AG09319 (cell line): ENCODE measurements at regions not wholly inside any gene's neighbourhood (a gene's known extent, or its start where the extent isn't known, plus 50 kb on each side); places are given as distances from the start of the nearest gene placed in this dataset.
"Not testable (repeated sequence)": the region's sequence is repeated elsewhere in the genome, so short reads cannot be mapped to it uniquely, and the experiment has no call there.

Source experiments
- DNase-seq: peaks from one replicate; pipeline ENCODE4 v3.0.0-alpha.2; 2010; ENCODE audit warnings: low read depth; ENCODE audit errors: extremely low read depth
- TF ChIP-seq, protein P1 (sequence below): IDR thresholded peaks from 2 replicates; pipeline ENCODE4 v1.5.1; 2011; ENCODE audit warnings: low read depth, mild to moderate bottlenecking, inconsistent platforms, low read length, moderate library complexity

DNA sequence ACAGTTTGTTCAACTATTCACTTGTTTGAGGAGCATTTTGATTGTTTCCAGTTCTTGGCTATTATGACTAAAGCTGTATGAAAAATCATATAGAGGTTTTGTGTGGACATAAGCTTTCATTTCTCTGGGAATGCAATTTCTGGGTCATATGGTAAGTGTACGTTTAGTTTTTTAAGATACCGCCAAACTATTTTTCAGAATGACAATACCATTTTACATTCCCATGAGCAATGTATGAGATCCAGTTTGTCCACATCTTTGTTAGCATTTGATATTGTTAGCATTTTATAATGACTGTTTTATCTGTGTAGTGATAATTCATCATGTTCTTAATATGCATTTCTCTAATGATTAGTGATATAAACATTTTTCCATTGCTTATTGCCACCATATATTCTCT, 258.7 kb upstream of the CTNNB1 start:
- DNase-seq, result no peak
- TF ChIP-seq, protein P1, sequence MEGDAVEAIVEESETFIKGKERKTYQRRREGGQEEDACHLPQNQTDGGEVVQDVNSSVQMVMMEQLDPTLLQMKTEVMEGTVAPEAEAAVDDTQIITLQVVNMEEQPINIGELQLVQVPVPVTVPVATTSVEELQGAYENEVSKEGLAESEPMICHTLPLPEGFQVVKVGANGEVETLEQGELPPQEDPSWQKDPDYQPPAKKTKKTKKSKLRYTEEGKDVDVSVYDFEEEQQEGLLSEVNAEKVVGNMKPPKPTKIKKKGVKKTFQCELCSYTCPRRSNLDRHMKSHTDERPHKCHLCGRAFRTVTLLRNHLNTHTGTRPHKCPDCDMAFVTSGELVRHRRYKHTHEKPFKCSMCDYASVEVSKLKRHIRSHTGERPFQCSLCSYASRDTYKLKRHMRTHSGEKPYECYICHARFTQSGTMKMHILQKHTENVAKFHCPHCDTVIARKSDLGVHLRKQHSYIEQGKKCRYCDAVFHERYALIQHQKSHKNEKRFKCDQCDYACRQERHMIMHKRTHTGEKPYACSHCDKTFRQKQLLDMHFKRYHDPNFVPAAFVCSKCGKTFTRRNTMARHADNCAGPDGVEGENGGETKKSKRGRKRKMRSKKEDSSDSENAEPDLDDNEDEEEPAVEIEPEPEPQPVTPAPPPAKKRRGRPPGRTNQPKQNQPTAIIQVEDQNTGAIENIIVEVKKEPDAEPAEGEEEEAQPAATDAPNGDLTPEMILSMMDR, result no peak

DNA sequence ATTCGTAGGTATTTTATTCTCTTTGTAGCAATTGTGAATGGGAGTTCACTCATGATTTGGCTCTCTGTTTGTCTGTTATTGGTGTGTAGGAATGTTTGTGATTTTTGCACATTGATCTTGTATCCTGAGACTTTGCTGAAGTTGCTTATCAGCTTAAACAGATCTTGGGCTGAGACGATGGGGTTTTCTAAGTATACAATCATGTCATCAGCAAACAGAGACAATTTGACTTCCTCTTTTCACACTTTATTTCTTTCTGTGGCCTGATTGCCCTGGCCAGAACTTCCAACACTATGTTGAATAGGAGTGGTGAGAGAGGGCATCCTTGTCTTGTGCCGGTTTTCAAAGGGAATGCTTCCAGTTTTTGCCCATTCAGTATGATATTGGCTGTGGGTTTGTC, 252.3 kb upstream of the CTNNB1 start:
- DNase-seq, result not testable (repeated sequence)

DNA sequence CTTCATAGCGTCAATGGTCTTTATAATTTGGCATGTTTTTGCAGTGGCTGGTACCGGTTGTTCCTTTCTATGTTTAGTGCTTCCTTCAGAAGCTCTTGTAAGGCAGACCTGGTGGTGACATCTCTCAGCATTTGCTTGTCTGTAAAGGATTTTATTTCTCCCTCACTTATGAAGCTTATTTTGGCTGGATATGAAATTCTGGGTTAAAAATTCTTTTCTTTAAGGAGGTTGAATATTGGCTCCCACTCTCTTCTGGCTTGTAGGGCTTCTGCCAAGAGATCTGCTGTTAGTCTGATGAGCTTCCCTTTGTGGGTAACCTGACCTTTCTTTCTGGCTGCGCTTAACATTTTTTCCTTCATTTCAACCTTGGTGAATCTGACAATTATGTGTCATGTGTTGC, 250.0 kb upstream of the CTNNB1 start:
- DNase-seq, result not testable (repeated sequence)

DNA sequence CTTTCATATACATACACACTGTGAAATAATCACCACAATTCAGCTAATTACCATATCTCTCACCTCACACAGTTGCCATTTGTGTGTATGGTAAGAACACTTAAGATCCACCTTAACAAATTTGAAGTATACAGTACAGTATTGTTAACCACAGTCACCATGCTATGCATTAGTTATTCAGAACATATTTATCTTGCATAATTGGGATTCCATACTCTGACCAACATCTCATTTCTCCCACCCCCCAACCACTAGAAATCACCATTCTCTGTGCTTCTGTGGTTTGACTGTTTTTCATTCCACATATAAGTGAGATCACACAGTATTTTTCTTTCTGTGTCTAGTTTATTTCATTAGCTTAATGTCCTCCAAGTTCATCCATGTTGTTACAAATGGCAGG, 247.7 kb upstream of the CTNNB1 start:
- TF ChIP-seq, protein P1, result no peak
- no peak for DNase-seq

DNA sequence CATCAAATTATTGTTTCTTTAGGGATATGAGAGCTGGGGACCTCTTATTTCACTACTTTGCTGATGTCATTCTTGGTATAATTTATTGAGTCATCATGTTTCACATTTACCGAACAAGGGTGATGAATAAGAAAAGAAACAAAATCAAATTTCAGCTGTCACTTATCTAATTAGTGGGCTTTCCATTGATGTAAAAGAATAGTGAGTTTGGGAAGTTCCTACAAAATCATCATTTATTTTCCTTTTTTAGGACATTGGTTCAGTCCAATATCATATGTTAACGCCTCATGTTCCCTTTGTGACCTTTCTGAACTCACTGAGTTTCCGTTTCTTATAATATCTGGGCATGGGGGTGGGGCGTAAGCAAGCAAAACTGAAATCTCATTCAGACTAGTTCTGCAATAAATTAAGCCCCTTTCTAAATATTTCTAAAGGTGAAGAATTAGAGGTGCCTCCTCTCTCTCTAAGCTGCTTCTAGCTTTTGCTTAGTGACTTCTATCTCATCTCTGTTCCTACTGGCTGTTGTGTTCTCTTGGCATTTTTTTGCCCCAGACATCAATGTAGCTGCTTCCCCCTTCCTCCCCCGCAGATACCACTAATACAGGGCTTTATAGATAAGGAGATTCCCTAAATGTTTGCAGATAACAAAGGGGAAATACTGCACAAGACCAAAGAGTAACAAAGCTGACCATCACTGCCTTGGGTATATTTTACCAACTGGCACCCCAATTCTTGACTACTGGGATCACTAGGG, 238.0 kb upstream of the CTNNB1 start:
- DNase-seq, result no peak
- TF ChIP-seq, protein P1, result no peak

DNA sequence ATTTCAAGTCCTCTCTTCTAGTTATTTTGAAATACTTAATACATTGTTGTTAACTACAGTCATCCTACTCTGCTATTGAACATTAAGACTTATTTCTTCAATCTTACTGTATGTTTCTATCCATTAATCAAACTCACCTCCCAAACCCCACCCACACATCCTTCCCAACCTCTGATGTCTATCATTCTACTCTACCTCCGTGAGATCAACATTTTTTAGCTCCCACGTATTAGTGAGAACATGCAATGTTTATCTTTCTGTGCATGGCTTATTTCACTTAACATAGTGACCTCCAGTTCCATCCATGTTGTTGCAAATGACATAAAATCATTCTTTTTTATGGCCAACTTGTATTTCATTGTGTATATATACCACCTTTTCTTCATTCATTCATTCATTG, 236.6 kb upstream of the CTNNB1 start:
- TF ChIP-seq, protein P1, result no peak
- DNase-seq, result no peak

DNA sequence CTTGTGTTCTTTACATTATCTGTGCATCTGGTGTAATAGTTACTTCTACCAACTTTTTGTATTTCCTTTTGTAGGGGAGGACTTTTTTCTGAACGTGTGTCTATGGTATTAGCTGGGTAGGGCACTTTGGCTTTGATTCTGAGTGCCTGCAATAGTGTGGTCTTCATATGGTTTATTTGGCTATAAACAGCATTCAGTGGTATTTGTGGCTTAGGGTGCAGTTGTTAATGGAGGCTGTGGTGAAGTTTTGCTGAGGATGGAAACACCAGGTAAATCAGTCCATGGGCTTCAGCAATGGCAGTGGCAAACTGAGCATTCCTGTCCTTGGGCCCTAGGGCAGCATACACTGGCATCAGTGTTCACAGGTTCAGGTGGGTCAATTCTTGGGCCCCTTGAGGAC, 230.6 kb upstream of the CTNNB1 start:
- TF ChIP-seq, protein P1, result no peak
- DNase-seq, result no peak

DNA sequence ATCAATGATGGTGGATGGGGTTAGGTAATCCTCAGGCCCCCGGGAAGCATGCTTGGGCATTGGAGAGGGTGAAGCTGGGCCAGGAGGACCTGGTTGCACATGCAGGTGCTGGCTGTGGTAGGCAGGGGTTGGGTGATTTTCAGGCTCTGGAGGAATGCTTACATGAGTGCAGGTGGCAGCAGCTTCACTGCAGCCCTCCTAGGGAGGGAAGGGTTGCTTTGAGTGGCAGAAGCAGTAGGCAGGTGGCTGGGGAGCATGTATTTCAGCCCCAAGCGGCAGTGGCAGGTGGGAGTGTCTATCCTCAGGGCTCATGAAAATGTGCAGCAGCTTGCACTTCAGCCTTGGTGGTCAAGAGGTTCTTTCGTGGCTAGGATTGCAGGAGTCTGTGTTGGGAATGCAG, 230.0 kb upstream of the CTNNB1 start:
- DNase-seq, result no peak

More for the DNA sequence above, 230.0 kb upstream of the CTNNB1 start:
- TF ChIP-seq, protein P1, result no peak
